OCI-LY7 (cell line): ENCODE measurements at regions not wholly inside any gene's neighbourhood (a gene's known extent, or its start where the extent isn't known, plus 50 kb on each side); places are given as distances from the start of the nearest gene placed in this dataset.

Experiments
- BruUV-seq: library from RNA; stranded (reverse); fragments of 400-500 nt; replicated peaks from 2 replicates; lab custom pipeline; 2021; lab: Mats Ljungman, UMichigan
- CTCF ChIA-PET: fragments of 300-600 bp; sonication (Branson Sonifier 250); formaldehyde crosslinking; loops from one replicate; lab custom pipeline; 2022; ENCODE audit warnings: antibody characterized with exemption; ENCODE audit not compliant: unreplicated experiment; lab: Charles Lee
- POLR2A ChIA-PET: fragments of 300-600 bp; sonication (Branson Sonifier 250); formaldehyde crosslinking; loops from one replicate; lab custom pipeline; 2022; ENCODE audit warnings: antibody characterized with exemption; lab: Charles Lee
- DNase-seq: peaks from one replicate; pipeline ENCODE4 v3.0.0-alpha.2; 2015; ENCODE audit warnings: low spot score
- H2AFZ ChIP-seq: fragments of 200-600 bp; sonication (generic), shearing (Covaris generic); 2 replicates; pipeline ENCODE4 v1.6.1; 2014; ENCODE audit warnings: mild to moderate bottlenecking, antibody characterized with exemption, low read length, moderate library complexity
- H3K27ac ChIP-seq: fragments of 200-600 bp; sonication (generic); 2 replicates; pipeline ENCODE4 v1.5.1; 2014; ENCODE audit warnings: mixed run types, low read depth, mild to moderate bottlenecking, moderate library complexity, low read length, inconsistent platforms; ENCODE audit not compliant: poor library complexity, severe bottlenecking
- H3K36me3 ChIP-seq: fragments of 200-600 bp; sonication (generic); 2 replicates; pipeline ENCODE4 v1.6.1; 2014; ENCODE audit warnings: mild to moderate bottlenecking, antibody characterized with exemption, low read length, moderate library complexity, mixed read lengths; ENCODE audit not compliant: insufficient read depth
- H3K4me1 ChIP-seq: fragments of 200-600 bp; sonication (generic); 2 replicates; pipeline ENCODE4 v1.5.1; 2014; ENCODE audit warnings: mild to moderate bottlenecking, low read length; ENCODE audit not compliant: insufficient read depth, poor library complexity, severe bottlenecking
- H3K4me2 ChIP-seq: fragments of 200-600 bp; sonication (generic); 2 replicates; pipeline ENCODE4 v1.6.1; 2014; ENCODE audit warnings: mild to moderate bottlenecking, low read length
- H3K4me3 ChIP-seq: fragments of 200-600 bp; sonication (generic); 2 replicates; pipeline ENCODE4 v1.5.1; 2014; ENCODE audit warnings: mild to moderate bottlenecking, low read depth, low read length; ENCODE audit not compliant: poor library complexity, severe bottlenecking
- H3K79me2 ChIP-seq: fragments of 200-600 bp; sonication (generic); 2 replicates; pipeline ENCODE4 v1.6.1; 2016; ENCODE audit warnings: low read depth, mild to moderate bottlenecking, low read length, moderate library complexity, mixed read lengths; ENCODE audit not compliant: insufficient read depth
- H3K9me2 ChIP-seq: fragments of 200-600 bp; sonication (generic); 2 replicates; pipeline ENCODE4 v1.6.1; 2016; ENCODE audit warnings: mild to moderate bottlenecking, low read length, mixed read lengths; ENCODE audit not compliant: insufficient read depth
- H3K9me3 ChIP-seq: fragments of 200-600 bp; sonication (generic); 2 replicates; pipeline ENCODE4 v1.6.1; 2014; ENCODE audit warnings: mild to moderate bottlenecking, mixed run types, low read length, mixed read lengths
- H4K20me1 ChIP-seq: fragments of 200-600 bp; sonication (generic); 2 replicates; pipeline ENCODE4 v1.6.1; 2014; ENCODE audit warnings: mild to moderate bottlenecking, antibody characterized with exemption, low read length, moderate library complexity, mixed read lengths; ENCODE audit not compliant: insufficient read depth
- EZH2phosphoT487 ChIP-seq: fragments of 200-600 bp; sonication (generic); IDR thresholded peaks from 2 replicates; pipeline ENCODE4 v1.6.1; 2018; ENCODE audit warnings: low read depth, borderline replicate concordance, mild to moderate bottlenecking, mixed run types, antibody characterized with exemption, low read length, moderate library complexity, mixed read lengths
- intact Hi-C: fragments of 100-400 bp; cut with micrococcal nuclease; formaldehyde crosslinking; loops from one replicate; pipeline ENCODE4 v1.10.0; 2022; ENCODE audit not compliant: unreplicated experiment
- TF ChIP-seq, protein P1 (sequence below): fragments of 200-600 bp; sonication (generic); conservative IDR thresholded peaks from 2 replicates; pipeline ENCODE4 v1.5.1; 2014; ENCODE audit warnings: mild to moderate bottlenecking, antibody characterized with exemption, low read length, moderate library complexity, mixed read lengths

DNA sequence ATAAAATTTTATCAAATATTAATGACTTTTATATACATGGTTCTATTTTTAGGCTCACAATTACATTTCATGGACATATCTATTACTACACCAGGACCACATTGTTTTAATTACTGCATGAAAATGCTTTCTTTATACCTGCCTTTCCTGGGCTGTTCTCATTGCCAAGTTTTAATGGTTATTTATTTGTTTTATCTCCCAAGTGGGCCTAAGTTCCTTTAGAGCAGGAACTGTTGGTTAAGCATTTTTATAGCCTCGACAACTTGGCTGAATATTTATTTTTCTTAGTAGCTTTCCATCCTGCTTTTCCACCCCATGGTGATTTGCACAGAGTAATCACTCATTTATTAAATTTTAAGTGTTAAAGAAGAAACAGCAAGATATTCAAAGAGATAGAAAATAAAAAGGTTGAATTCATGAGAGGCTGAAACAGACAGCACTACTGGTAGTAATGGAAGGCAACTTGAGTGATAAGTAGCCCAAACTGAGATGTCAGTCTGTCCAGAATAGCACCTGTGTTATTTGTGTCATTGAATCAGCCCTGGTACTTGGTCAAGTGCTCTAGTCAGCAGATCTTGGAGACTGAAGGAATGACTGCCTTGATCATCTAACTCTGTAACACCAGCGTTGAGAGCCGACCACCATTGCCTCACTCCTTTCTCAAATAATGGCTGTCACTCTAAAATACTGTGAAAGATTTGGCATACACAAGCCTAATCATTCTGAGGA is 119.1 kb upstream of the EGLN3 start:
- POLR2A ChIA-PET, result no interaction called here
- no peak overlapping the region for H2AFZ ChIP-seq
- no TSS peak for BruUV-seq
- intact Hi-C loops, result no loop called here
- TF ChIP-seq EZH2phosphoT487, result no peak
- TF ChIP-seq, protein P1, sequence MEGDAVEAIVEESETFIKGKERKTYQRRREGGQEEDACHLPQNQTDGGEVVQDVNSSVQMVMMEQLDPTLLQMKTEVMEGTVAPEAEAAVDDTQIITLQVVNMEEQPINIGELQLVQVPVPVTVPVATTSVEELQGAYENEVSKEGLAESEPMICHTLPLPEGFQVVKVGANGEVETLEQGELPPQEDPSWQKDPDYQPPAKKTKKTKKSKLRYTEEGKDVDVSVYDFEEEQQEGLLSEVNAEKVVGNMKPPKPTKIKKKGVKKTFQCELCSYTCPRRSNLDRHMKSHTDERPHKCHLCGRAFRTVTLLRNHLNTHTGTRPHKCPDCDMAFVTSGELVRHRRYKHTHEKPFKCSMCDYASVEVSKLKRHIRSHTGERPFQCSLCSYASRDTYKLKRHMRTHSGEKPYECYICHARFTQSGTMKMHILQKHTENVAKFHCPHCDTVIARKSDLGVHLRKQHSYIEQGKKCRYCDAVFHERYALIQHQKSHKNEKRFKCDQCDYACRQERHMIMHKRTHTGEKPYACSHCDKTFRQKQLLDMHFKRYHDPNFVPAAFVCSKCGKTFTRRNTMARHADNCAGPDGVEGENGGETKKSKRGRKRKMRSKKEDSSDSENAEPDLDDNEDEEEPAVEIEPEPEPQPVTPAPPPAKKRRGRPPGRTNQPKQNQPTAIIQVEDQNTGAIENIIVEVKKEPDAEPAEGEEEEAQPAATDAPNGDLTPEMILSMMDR, result no peak
- H3K36me3 ChIP-seq, result no peaks in the 10 kb centered on the region
- no peak overlapping the region for H3K4me2 ChIP-seq
- no peaks in the 10 kb centered on the region for H4K20me1 ChIP-seq
- CTCF ChIA-PET, result no interaction called here
- DNase-seq, result no peak
- no peaks in the 10 kb centered on the region for H3K4me1 ChIP-seq
- no peaks in the 10 kb centered on the region for H3K9me2 ChIP-seq
- H3K27ac ChIP-seq, result no peak overlapping the region
- 0 out of 2 replicates have a peak, but pooled peaks cover 6% of the 10 kb centered on the region for H3K9me3 ChIP-seq
- no peak overlapping the region for H3K4me3 ChIP-seq
- H3K79me2 ChIP-seq, result no peaks in the 10 kb centered on the region

DNA sequence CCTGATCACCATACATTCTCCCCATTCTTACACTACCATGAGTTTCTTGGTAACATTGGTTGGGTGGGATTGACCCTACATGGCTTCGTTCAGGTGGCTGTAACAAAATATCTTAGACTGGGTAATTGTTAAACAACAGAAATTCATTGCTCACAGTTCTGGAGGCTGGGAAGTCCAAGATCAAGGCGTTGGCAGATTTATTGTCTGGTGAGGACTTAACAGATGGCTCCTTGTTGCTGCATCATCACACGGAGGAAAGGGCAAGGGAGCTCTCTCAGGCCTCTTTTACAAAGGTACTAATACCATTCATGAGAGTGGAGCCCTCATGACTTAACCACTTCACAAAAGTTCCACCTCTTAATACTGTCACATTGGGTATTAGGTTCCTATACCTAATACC is 116.7 kb upstream of the EGLN3 start:
- H3K4me3 ChIP-seq, result no peak overlapping the region
- TF ChIP-seq, protein P1, result no peak
- TF ChIP-seq EZH2phosphoT487, result no peak
- H3K79me2 ChIP-seq, result no peaks in the 10 kb centered on the region
- H3K4me1 ChIP-seq, result no peaks in the 10 kb centered on the region
- no peaks in the 10 kb centered on the region for H3K36me3 ChIP-seq
- ChIA-PET CTCF (no interaction called here), POLR2A (interaction anchor here (0.6 kb wide), 1 partner anchor 39 kb away, joined by 3 read pairs; no protein-coding TSS in a partner anchor)
- 0 out of 2 replicates have a peak, but pooled peaks cover 6% of the 10 kb centered on the region for H3K9me3 ChIP-seq
- H4K20me1 ChIP-seq, result no peaks in the 10 kb centered on the region
- no peak overlapping the region for H3K4me2 ChIP-seq
- DNase-seq, result no peak
- H3K27ac ChIP-seq, result no peak overlapping the region
- BruUV-seq, result no TSS peak
- no peaks in the 10 kb centered on the region for H3K9me2 ChIP-seq
- intact Hi-C loops, result no loop called here
- no peak overlapping the region for H2AFZ ChIP-seq

DNA sequence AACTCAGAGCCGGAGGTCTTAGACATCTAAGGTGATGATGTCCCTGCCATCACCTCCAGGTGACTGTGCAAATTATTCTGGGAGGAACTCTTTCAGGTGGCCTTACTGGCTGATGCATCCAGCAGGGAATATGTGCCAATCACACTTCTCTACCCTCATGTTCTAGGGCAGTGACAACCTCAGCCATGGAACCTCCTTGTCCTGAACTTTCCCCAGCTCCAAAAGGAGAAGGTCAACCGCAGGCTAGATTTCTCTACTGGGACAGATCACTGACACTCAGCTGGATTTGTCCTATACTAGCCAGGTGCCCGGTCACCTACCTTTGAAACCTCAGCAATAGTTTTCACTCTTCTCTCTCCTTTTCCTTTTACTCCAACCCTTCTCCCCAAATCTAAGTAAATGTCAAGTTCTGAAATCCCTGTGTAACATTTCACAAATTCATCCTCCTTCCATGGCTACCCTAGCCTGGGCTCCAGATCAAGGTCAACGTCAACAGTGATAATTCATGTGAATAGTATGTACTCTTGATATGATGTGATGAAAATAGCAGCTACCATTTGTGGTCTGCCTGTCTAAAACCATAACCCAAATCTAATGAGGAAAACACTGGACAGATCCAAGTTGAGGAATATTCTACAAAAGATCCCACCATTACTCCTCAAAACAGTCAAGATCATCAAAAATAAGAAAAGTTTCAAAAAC is 115.0 kb upstream of the EGLN3 start:
- H3K4me1 ChIP-seq, result no peaks in the 10 kb centered on the region
- no peak overlapping the region for H2AFZ ChIP-seq
- POLR2A ChIA-PET, result no interaction called here
- no peaks in the 10 kb centered on the region for H3K9me3 ChIP-seq
- no peaks in the 10 kb centered on the region for H3K9me2 ChIP-seq
- no TSS peak for BruUV-seq
- no peak overlapping the region for H3K4me3 ChIP-seq
- H4K20me1 ChIP-seq, result no peaks in the 10 kb centered on the region
- TF ChIP-seq, protein P1, result no peak
- TF ChIP-seq EZH2phosphoT487, result no peak
- CTCF ChIA-PET, result no interaction called here
- no peak for DNase-seq
- H3K36me3 ChIP-seq, result no peaks in the 10 kb centered on the region
- H3K79me2 ChIP-seq, result no peaks in the 10 kb centered on the region
- H3K27ac ChIP-seq, result no peak overlapping the region
- intact Hi-C loops, result no loop called here
- no peak overlapping the region for H3K4me2 ChIP-seq
